B cell (primary cell): ENCODE measurements at regions not wholly inside any gene's neighbourhood (a gene's known extent, or its start where the extent isn't known, plus 50 kb on each side); places are given as distances from the start of the nearest gene placed in this dataset.

Experiments used
- EZH2 ChIP-seq: IDR thresholded peaks from 2 replicates; pipeline ENCODE4 v1.6.1; 2012; ENCODE audit warnings: borderline replicate concordance, low read depth, mild to moderate bottlenecking, moderate library complexity, low read length; ENCODE audit not compliant: insufficient read depth, poor library complexity, severe bottlenecking
- TF ChIP-seq, protein P1 (sequence below): fragments of 200-600 bp; IDR thresholded peaks from one replicate; pipeline ENCODE4 v1.8.0; 2022; ENCODE audit warnings: antibody characterized with exemption, mild to moderate bottlenecking

DNA sequence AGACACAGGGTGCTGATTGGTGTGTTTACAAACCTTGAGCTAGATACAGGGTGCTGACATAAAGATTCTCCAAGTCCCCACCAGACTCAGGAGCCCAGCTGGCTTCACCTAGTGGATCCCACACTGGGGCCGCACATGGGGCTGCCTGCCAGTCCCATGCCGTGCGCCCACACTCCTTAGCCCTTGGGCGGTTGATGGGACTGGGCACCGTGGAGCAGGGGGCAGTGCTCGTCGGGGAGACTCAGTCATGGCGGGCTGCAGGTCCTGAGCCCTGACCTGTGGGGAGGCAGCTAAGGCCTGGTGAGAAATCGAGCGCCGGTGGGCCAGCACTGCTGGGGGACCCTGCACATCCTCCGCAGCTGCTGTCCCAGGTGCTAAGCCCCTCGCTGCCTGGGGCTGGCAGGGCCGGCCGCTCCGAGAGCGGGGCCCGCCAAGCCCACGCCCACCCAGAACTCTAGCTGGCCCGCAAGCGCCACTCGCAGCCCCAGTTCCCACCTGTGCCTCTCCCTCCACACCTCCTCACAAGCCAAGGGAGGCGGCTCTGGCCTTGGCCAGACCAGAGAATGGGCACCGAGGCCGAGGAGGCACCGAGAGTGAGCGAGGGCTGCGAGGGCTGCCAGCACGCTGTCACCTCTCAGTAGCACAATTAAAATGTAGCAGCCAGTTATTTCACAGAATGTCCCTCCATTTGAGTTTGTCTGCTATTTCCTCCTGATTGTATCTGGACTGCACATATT, 76.1 kb upstream of the PNPLA4 start:
- TF ChIP-seq, protein P1, sequence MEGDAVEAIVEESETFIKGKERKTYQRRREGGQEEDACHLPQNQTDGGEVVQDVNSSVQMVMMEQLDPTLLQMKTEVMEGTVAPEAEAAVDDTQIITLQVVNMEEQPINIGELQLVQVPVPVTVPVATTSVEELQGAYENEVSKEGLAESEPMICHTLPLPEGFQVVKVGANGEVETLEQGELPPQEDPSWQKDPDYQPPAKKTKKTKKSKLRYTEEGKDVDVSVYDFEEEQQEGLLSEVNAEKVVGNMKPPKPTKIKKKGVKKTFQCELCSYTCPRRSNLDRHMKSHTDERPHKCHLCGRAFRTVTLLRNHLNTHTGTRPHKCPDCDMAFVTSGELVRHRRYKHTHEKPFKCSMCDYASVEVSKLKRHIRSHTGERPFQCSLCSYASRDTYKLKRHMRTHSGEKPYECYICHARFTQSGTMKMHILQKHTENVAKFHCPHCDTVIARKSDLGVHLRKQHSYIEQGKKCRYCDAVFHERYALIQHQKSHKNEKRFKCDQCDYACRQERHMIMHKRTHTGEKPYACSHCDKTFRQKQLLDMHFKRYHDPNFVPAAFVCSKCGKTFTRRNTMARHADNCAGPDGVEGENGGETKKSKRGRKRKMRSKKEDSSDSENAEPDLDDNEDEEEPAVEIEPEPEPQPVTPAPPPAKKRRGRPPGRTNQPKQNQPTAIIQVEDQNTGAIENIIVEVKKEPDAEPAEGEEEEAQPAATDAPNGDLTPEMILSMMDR, result no peak
- TF ChIP-seq EZH2, result no peak
